Cerebellar cortex (tissue), 1 donor: ENCODE measurements at regions not wholly inside any gene's neighbourhood (a gene's known extent, or its start where the extent isn't known, plus 50 kb on each side); places are given as distances from the start of the nearest gene placed in this dataset.
A peak's percentile ranks its signal among the peaks of the same experiment; 100 is the strongest.
"Not testable (repeated sequence)": the region's sequence is repeated elsewhere in the genome, so short reads cannot be mapped to it uniquely, and the experiment has no call there.

Experiments used
- DNase-seq: peaks from one replicate; pipeline ENCODE4 v3.0.0-alpha.2; 2015; ENCODE audit warnings: low spot score

DNA sequence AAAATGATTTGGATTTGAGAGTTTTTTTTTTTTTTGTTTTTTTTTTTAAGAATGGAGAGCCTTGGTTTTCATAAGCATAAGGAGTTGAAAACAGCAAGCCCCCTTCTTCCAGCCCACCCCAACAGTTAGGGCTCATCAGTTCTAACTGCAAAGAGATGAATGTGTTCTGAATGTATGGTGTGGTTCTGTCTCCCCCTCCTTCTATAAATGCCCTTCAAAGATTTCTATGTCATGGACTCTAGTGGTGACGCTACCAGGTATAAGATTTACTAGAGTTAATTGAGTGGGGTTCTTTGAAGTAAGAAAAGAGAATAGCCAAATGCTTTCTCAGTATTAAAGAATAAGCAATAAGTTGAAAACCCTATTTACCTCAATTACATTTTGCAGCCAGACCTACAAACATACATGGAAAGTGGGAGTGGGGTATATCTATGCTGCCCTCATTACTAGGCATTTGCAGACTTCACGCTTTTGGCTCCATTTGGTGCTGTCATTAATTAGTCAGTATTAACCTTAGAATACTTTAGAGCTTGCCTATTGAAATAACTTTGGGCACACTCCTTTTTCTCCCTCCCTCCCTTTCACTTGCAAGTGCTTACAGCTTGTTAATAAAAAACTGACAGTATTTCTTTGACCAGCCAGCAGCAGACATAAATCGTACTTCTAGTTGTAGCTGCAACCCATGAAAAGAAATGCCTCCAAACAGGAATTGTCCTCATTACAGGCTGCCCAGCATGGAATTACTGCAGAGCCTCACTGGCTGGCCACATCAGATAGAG is 667.2 kb upstream of the ZNF608 start:
- peak; percentile 70 for DNase-seq

DNA sequence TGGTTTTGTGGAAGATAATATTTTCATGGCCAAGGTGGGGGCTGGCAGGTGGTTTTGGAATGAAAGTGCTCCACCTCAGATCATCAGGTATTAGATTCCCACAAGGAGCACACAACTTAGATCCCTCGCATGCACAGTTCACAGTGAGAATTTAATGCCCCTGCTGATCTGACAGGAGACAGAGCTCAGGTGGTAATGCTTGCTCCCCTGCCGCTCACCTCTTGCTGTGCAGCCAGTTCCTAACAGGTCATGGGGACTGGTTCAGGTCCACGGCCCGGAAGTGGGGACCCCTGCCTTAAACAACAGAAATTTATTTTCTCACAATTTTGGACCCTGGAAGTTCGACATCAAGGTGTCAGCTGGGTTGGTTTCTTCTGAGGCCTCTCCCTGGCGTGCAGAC is 668.7 kb upstream of the ZNF608 start:
- DNase-seq = no peak

DNA sequence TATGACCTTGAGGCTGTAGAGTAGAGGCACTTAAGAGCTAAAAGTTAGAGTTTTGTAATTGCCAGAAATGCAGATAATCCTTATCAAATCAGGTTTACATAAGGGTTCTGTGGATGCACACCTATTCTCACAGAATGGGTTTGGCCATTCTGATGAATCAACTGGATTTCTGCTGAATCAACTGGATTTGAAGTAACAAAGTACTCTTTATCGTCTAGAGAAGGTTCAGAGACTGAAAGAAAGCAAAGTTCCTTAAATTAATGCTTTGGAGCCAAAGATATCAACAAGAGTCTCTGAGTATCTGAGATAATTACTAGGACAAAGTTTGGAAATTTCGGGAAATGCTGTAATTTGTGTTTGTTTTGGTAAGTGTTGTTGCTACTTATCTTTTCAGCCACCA is 669.6 kb upstream of the ZNF608 start:
- DNase-seq = no peak

DNA sequence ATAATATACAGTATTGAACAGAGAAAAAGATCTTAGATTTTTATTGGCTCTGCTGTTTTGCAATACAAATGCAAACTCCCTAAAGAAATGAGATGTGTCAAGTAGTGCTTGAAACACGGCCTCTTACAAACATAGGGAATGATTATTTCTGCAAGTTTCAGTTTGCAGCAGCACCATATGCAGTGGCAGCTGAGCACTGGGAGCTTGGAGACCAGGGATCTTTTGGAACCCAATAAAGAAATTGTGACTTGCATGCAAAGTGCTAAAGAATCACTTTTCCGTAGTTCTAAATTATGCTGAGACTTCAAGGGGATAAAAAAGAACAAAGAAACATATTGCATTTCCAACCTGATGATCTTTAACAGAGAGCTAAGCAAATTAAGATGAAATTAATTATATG is 674.6 kb upstream of the ZNF608 start:
- DNase-seq = no peak

DNA sequence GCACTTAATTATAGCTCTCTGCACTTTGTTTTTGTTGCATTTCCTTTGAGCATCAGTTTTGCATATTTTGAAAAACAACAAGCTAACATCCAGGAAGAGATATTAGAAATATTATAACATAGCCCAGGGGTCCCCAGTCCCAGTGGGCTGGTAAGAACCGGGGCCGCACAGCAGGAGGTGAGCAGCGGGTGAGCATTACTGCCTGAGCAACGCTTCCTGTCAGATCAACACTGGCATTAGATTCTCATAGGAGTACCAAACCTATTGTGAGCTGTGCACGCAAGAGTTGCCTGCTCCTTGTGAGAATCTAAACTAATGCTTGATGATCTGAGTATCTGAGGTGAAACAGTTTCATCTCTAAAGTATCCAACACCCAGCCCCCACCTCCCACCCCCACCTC is 675.9 kb upstream of the ZNF608 start:
- DNase-seq = no peak

DNA sequence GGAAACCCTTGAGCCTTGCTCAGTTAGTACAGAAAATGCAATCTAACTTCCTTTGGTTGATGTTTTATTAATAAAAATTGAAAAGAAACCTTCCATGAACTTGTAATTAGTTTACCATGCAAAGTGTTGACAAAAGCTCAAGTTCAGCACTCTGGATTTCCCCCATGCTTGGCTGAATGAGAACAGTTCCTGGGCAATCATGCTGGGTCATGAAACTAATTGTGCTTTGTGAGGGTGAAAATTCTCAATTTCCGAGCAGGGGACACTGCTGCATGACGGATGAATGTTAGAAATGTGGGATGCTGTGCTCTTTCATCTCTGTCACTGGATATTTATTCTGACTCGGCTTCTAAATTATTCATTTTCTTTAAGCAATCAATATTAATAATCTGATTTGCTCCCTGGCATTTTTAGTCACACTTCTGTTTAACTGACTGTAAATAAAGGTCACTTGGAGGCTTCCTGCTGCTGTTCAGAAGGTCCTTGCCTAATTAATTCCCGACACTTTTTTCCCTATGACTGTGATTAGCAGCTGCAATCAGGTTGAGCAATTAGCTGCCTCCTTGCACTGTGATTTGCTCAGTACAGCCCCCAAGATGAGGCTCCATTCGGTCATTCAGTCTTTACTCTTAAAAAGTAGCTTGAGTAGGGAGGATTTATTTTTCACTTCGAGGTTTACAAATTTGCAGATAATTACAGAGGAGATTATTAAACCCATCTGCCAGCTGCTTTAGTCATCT is 678.1 kb upstream of the ZNF608 start:
- DNase-seq = no peak

DNA sequence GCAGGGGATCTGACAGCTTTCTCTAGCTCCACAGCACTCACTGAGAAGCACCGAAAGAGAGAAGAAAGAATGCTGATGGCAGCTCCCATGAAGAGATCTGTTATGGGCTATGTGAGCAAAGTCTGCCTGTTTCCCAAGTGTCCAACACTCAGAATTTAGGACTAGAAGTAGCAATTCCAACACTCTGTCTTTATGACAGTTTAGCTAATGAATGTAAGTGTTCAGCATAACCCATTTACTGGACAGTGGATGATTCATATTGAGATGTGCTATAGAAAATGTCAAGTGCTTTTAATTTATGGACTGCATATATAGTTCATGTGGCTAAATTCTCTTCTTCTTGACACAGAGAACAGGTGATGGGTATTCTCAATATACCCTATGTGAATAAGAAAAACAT is 683.1 kb upstream of the ZNF608 start:
- no peak for DNase-seq

DNA sequence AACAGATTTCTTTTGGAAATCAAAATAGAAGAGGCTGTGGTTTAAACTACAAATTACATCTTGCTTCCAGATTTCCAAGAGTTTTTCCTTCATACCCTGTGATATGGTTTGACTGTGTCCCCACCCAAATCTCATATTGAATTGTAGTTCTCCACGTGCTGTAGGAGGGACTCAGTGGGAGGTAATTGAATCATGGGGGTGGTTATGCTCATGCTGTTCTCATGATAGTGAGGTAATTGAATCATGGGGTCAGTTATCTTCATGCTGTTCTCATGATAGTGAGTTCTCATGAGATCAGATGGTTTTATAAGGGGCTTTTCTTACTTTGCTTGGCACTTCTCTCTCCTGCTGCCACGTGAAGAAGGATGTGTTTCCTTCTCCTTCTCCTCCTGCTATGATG is 687.0 kb upstream of the ZNF608 start:
- no peak for DNase-seq

DNA sequence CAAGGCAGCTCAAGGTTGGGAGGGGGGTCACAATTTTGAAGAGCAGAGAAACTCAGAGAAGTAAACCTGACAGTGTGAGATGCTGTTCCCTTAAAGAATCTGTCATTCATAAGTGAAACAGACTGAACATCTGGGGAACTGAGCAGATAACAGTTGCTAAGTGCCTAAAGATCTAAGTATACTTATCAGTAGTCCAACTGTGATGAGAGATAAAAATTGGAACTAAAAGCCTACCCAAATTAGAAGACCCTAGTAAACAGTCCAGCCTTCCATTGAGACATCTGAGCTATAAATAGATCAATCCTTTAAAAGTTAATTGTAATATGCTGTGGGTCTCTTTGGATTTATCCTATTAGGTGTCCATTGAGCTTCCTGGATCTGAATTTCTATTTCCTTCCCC is 692.8 kb upstream of the ZNF608 start:
- no peak for DNase-seq

DNA sequence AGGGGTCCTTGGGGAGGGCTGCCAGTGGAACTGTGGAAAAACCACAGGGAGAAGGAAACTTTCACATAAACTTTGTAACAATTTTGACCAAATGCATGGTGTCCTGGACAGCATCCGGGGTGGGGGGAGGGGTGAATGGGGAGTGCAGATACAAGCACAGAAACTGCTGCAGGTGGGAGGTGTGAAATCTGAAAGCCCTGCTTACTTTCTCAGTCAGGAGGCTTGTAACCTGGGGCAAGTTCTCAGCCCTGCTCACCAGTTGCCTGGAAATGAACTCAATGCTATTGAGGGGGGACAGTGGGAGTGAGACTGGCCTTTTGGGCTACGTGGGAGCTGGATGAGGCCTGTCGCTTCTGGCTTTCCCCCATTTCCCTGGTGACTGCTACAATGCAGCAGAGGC is 694.5 kb upstream of the ZNF608 start:
- DNase-seq = no peak

DNA sequence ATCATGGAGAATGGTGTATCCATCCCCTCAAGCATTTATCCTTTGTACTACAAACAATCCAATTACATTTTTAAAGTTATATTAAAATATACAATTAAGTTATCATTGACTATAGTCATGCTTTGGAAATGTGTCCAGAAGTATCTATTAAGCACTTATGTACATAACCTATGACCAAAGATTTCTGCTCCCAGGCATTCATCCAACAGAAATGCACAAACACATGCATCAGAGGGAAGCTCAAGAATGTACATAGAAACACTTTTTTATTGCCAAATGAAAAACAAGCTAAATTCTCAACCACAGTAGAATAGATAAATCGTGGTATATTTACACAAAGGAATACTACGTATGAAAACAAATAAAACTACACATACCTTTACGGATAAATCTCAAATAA is 700.5 kb upstream of the ZNF608 start:
- DNase-seq = no peak

DNA sequence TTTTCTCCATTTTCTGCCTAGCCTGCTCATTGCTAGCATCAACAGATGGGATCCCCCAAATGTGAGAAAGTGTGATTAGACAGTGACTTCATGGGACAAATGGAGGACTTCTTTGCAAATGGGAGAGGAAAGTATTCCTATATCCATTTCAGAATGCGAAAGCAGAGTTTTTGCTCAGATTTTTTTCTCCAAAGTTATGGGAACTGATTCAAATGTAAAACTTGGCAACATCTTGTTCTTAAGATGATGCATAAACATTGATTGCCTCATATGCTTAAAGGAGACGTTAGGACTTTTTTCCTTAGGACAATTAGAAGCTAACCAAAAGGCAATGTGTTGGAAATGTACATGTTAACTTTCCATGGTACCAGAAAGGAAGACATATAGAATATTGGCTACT is 704.3 kb upstream of the ZNF608 start:
- DNase-seq = no peak

DNA sequence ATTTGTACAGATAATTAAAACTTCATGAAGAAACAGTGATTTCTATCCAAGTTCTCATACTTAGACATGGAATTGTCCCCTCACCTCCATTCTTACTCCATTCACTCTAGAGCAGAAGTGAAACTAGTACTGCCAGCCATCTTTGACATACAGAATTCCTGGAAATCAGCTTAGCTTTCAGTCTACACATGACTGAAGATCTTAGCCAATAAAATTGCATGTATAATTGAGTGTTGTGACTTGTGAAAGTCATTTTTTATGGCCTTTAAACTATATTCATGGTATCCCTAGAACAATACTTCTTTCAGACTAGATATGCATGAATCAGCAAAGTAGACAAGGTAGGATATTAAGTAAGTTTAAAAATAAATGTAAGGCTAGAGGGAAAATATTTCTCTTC is 705.2 kb upstream of the ZNF608 start:
- no peak for DNase-seq

DNA sequence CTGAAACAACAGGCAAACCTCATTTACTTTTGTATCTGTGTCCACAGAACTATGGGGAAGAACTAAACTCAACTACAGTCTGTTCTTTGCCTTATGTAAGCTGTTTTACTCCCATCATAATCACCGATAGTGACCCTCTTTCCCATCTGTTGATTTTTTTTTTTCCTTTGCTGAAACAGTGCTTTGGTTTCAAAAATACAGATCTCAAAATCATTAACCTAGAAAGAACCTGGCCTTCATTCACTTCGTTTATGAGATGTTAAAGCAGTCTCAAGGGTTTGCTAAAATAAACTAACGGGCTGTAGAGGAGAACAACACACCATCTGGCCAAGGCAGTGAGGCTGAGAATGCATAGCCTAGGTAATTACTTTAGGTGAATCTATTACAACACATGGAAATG is 706.6 kb upstream of the ZNF608 start:
- peak; percentile 64 for DNase-seq

DNA sequence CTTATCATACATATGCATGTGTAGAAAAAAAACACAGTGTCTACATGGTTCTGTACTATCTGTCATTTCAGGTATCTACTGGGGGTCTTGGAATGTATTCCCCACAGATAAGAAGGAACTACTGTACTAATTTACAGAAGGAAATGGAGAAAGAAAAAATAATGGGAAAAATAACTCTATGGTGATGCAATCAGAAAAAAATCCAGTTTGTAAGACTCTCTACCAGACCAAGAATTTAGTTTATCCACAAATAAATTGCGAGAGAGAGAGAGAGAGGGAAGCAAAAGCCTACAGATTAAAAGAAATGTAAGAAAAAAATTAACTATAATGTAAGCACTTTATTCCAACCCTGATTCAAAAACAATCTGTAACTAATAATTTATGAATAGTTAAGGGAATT is 708.6 kb upstream of the ZNF608 start:
- no peak for DNase-seq

DNA sequence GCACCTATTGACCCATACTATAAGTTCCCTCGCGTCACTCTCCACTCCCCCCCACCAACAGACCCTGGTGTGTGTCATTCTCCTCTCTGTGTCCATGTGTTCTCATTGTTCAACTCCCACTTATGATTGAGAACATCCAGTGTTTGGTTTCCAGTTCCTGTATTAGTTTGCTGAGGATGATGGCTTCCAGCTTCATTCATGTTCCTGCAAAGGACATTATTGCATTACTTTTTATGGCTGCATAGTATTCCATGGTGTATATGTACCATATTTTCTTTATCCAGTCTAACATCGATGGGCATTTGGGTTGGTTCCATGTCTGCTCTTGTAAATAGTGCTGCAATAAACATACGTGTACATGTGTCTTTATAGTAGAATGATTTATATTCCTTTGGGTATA is 709.6 kb upstream of the ZNF608 start:
- DNase-seq = not testable (repeated sequence)

DNA sequence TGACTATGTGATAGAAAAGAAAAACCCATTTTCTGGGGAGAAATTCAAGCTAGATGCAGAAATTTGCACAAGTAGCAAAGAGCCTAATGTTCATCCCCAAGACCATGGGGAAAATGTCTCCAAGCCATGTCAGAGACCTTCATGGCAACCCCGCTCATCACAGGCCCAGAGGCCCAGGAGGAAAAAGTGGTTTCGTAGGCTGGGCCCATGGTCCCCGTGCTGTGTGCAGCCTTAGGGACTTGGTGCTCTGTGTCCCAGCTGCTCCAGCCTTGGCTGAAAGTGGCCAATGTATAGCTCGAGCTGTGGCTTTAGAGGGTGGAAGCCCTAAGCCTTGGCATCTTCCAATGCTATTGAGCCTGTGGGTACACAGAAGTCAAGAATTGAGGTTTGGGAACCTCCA is 711.2 kb upstream of the ZNF608 start:
- DNase-seq = no peak

DNA sequence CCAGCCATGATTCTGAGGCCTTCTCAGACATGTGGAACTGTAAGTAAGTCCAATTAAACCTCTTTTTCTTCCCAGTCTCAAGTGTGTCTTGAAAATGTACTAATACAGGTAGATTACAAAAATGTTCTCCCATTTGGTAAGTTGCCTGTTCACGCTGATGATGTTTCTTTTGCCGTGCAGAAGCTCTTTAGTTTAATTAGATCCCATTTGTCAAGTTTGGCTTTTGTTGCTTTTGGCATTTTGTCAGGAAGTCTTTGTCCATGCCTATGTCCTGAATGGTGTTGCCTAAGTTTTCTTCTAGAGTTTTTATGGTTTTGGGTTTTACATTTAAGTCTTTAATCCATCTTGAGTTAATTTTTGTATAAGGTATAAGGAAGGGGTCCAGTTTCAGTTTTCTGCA is 712.5 kb upstream of the ZNF608 start:
- DNase-seq = not testable (repeated sequence)

DNA sequence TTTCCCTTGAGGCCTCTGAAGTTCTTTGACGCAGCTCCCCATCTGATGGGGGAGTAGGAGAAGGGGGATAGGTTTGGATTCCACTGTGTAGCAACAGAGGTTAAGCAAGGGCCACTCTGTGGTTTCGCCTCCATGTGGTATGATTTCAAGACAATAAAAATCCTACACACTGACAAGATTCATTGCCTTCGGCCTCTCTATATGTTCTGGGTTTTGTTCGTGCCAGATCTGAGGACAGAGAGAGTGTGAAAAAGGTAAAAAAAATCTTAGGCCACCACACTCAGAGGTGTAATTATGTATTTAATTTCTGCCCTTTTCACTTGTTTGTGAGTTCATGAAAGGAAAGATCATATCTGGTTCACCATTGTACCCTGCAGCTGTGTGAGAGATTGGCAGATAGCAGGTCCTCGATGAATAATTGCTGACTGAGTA is 715.2 kb upstream of the ZNF608 start:
- DNase-seq = no peak

DNA sequence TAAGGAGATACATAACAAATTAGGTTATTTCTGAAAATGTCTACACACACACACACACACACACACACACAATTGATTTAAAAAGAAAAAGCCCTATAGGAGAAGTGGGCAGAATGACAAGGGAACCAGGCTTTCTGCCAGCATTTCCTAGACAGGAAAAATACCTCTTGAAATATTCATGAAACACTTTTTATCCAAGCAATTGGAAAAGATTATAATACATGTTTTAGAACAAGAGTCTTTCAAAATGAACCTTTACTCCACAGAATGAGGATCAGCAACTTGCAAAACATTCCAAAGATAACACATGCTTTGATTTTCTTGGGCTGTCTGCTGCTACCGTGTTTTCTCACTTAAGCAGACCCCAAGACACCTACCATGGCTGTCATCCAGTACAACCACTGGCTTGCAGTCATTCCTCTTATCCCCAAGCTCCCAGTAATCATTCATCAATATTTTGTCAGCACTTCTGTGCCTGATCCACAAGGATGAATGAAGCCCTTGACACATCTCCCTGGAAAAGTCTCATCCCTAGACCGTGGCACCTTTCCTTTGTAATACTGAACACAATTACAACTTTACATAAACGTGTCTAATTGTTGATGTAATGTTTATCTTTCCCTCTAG is 717.1 kb upstream of the ZNF608 start:
- no peak for DNase-seq

DNA sequence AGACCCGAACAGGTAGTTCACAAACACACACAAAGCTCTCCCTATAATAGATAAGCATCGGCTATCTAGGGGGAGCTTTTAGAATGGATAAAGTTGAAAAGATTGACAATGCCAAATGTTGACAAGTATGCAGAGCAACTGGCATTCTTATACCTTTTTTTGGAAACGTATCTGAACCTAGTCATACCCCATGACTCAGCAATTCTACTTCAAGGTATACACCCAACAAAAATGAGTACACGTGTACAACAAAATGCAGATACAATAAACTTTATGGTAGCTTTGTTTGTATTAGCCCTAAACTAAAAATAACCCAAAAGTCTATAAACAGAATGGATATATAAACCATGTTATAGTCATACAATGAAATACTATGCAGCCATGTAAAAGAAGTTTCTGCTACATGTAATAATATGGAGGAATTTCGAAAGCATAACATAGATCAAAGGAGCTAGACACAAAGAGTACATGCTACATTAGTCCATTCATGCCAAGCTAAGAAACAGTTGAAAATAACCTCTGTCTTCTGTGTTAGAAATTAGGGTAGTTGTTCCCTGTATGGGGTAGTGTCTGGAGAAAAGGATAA is 718.5 kb upstream of the ZNF608 start:
- no peak for DNase-seq

DNA sequence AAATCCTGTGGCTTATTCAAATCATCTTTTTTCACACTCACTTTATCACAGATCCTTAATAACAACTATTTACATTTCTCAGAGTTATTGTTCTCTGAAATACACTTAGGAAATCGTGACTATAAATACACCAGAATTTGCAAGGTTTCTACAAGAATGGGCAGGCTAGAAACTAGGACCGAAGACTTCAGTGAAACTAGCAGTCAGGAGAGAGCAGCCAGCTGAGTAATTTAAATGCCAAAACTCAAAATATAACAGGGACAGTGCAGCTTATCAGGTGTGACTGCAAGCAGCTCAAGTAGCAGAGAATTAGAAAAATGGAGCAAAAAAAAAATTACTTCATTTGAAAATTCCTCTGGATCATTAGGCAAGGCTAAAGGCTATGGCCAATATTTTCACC is 719.3 kb upstream of the ZNF608 start:
- no peak for DNase-seq

DNA sequence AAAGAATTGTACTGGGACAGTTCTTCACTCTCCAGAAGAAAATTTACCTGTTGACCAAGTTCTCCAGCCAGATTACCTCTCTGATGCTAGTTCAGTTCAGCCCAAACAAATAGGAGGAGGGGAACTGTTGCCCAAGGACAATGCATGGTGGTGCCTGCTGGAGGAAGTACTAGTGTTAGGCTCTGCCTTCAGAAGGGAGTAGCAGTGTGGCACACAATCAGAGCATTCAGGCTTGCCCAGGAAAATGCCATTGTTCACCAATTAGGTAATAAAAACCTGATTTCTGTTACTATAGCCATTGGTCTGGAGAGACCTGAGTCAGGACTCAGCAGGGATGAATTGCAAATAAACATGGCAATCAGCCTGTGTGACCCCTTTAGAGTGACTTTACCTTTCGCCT is 720.8 kb upstream of the ZNF608 start:
- DNase-seq = no peak
